Endodermal cell (in vitro differentiated cells): ENCODE measurements at regions not wholly inside any gene's neighbourhood (a gene's known extent, or its start where the extent isn't known, plus 50 kb on each side); places are given as distances from the start of the nearest gene placed in this dataset.

Experiments used
- DNase-seq: peaks from one replicate; pipeline ENCODE4 v3.0.0-alpha.2; 2017
- H3K27ac ChIP-seq: 2 replicates; pipeline ENCODE4 v1.5.1; 2013; ENCODE audit warnings: mild to moderate bottlenecking, low read depth, low read length, moderate library complexity
- H3K27me3 ChIP-seq: 2 replicates; pipeline ENCODE4 v1.6.1; 2013; ENCODE audit warnings: mild to moderate bottlenecking, low read length, moderate library complexity; ENCODE audit not compliant: insufficient read depth, control insufficient read depth, poor library complexity, severe bottlenecking
- H3K36me3 ChIP-seq: 2 replicates; pipeline ENCODE4 v1.7.0; 2013; ENCODE audit warnings: mild to moderate bottlenecking, low read length, moderate library complexity; ENCODE audit not compliant: control insufficient read depth, insufficient read depth
- H3K4me1 ChIP-seq: one replicate; pipeline ENCODE4 v1.7.0; 2013; ENCODE audit warnings: low read length; ENCODE audit not compliant: control insufficient read depth, insufficient read depth
- H3K4me3 ChIP-seq: 2 replicates; pipeline ENCODE4 v1.5.1; 2013; ENCODE audit warnings: mild to moderate bottlenecking, low read length, moderate library complexity
- H3K9ac ChIP-seq: 2 replicates; pipeline ENCODE4 v1.6.1; 2013; ENCODE audit warnings: mild to moderate bottlenecking, low read length, moderate library complexity; ENCODE audit not compliant: poor library complexity, severe bottlenecking; ENCODE audit errors: extremely low read depth
- H3K9me3 ChIP-seq: 2 replicates; pipeline ENCODE4 v1.6.1; 2013; ENCODE audit warnings: mild to moderate bottlenecking, low read length, moderate library complexity; ENCODE audit not compliant: control insufficient read depth
- H3K27ac Mint-ChIP-seq: 2 replicates; pipeline ENCODE4 v1.8.0; 2020; ENCODE audit warnings: mixed read lengths
- H3K27me3 Mint-ChIP-seq: 2 replicates; pipeline ENCODE4 v1.8.0; 2021; ENCODE audit warnings: mild to moderate bottlenecking, mixed read lengths; ENCODE audit not compliant: insufficient read depth
- H3K36me3 Mint-ChIP-seq: 2 replicates; pipeline ENCODE4 v1.8.0; 2020; ENCODE audit warnings: low read depth, mixed read lengths
- H3K4me1 Mint-ChIP-seq: 2 replicates; pipeline ENCODE4 v1.8.0; 2020; ENCODE audit warnings: mixed read lengths
- H3K4me3 Mint-ChIP-seq: 2 replicates; pipeline ENCODE4 v1.8.0; 2020; ENCODE audit warnings: mild to moderate bottlenecking, moderate library complexity, mixed read lengths
- H3K9me3 Mint-ChIP-seq: 2 replicates; pipeline ENCODE4 v1.8.0; 2020; ENCODE audit warnings: mild to moderate bottlenecking, mixed read lengths
- WGBS, 2 experiments: methylation state at CpG; one replicate each; pipeline versions ENCODE4 v1.1.5 to v1.1.7; 2013; ENCODE audit warnings: missing lambda C conversion rate in 2 of 2, mixed read lengths in 1 of 2; ENCODE audit not compliant: insufficient coverage in 1 of 2, insufficient read length in 1 of 2; 5-methylcytosine and 5-hydroxymethylcytosine counted together
- TF ChIP-seq, protein P1 (sequence below): fragments of 200-600 bp; sonication (generic); conservative IDR thresholded peaks from 2 replicates; pipeline ENCODE4 v1.5.0; 2021; ENCODE audit warnings: antibody characterized with exemption, mild to moderate bottlenecking

DNA sequence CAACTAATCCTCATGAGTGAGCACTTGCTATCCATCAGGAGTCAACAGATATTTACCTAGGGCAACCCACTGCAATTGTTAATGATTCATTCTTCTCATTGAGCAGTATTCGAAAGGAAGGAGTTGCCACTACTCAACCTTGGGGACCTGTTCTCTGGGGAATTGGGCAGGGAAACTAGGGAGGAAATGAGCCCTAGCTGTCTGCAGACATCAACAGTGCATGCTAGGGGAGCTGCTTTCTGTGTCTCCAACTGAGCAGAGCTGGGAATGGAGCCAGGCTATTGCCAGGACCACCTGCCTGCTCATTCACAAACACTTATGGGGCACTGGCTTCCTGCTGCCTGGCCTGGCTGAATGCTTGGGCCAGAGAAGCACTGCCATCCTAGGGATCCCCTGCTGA is 183.4 kb downstream of the TMEM38B start:
- peak; percentile 62 for DNase-seq
- WGBS, 2 experiments, result 88 to 96% methylated on average over 1 of the region's 1 CpG

DNA sequence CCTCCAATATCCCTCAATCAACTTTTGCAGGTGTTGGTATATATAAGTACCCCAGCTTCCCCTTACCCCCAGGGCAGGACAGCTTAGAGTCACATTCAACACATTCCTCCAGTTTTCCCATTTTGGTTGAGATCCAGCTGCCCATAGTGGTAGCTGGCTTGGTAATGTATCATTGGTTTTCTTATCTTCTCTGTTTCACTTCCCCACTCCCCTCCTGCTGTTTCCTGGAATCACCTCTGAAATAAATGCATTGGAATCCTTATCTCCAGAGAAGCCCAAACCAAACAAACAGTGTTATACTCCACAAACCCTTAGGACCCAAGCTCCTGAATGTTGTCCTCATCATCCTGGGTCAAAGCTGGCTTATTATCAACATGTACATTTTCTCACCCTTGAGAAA is 184.8 kb downstream of the TMEM38B start:
- Histone ChIP-seq H3K36me3 (no peaks in the 10 kb centered on the region), H3K9ac (no peak overlapping the region), H3K4me3 (no peak overlapping the region), H3K4me1 (peaks cover 3% of the 10 kb centered on the region), H3K27me3 (no peaks in the 10 kb centered on the region), H3K9me3 (no peaks in the 10 kb centered on the region), H3K27ac (no peak overlapping the region)
- Mint-ChIP-seq H3K4me3 (no peak overlapping the region), H3K9me3 (no peaks in the 10 kb centered on the region), H3K36me3 (no peaks in the 10 kb centered on the region), H3K27ac (no peak overlapping the region), H3K27me3 (no peaks in the 10 kb centered on the region), H3K4me1 (peaks cover 27% of the 10 kb centered on the region)
- no peak for DNase-seq
- TF ChIP-seq, protein P1, sequence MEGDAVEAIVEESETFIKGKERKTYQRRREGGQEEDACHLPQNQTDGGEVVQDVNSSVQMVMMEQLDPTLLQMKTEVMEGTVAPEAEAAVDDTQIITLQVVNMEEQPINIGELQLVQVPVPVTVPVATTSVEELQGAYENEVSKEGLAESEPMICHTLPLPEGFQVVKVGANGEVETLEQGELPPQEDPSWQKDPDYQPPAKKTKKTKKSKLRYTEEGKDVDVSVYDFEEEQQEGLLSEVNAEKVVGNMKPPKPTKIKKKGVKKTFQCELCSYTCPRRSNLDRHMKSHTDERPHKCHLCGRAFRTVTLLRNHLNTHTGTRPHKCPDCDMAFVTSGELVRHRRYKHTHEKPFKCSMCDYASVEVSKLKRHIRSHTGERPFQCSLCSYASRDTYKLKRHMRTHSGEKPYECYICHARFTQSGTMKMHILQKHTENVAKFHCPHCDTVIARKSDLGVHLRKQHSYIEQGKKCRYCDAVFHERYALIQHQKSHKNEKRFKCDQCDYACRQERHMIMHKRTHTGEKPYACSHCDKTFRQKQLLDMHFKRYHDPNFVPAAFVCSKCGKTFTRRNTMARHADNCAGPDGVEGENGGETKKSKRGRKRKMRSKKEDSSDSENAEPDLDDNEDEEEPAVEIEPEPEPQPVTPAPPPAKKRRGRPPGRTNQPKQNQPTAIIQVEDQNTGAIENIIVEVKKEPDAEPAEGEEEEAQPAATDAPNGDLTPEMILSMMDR, result no peak

More for the DNA sequence above, 183.4 kb downstream of the TMEM38B start:
- Mint-ChIP-seq H3K27ac (no peak overlapping the region), H3K9me3 (no peaks in the 10 kb centered on the region), H3K36me3 (no peaks in the 10 kb centered on the region), H3K27me3 (no peaks in the 10 kb centered on the region), H3K4me1 (peaks cover 27% of the 10 kb centered on the region), H3K4me3 (no peak overlapping the region)
- H3K9ac ChIP-seq, result no peak overlapping the region
- no peak overlapping the region for H3K27ac ChIP-seq
- H3K4me1 ChIP-seq, result peaks cover 3% of the 10 kb centered on the region
- TF ChIP-seq, protein P1, result peak; percentile 14
- H3K9me3 ChIP-seq, result no peaks in the 10 kb centered on the region
- H3K27me3 ChIP-seq, result no peaks in the 10 kb centered on the region
- no peak overlapping the region for H3K4me3 ChIP-seq
- no peaks in the 10 kb centered on the region for H3K36me3 ChIP-seq

DNA sequence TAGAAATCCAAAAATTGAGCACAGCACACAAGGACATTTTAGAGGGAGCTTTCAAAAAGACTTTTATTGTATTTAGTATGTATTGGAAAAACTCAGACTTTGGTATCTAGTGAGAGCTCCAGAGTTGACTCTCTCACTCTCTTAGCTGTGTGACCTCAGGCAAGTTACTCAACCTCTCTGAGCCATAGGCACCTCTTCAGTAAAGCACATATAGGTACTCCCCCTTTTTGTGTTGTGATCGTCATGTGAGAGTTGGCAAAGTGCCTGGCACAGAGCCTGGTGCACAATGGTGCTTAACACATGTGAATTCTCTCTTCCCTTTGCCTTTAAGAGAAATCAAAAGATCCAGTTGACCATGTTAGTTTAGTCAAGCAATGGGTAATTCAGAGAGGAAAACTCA is 186.2 kb downstream of the TMEM38B start:
- no peak for DNase-seq
- TF ChIP-seq, protein P1, result no peak
- no peaks in the 10 kb centered on the region for H3K36me3 Mint-ChIP-seq
- WGBS, 2 experiments, result 83 to 92% methylated on average over 1 of the region's 1 CpG
- H3K27ac Mint-ChIP-seq, result no peak overlapping the region
- H3K9me3 Mint-ChIP-seq, result no peaks in the 10 kb centered on the region
- H3K4me3 Mint-ChIP-seq, result no peak overlapping the region
- H3K4me1 Mint-ChIP-seq, result peaks cover 28% of the 10 kb centered on the region
- Histone ChIP-seq H3K9me3 (no peaks in the 10 kb centered on the region), H3K4me1 (peaks cover 3% of the 10 kb centered on the region), H3K36me3 (no peaks in the 10 kb centered on the region), H3K27me3 (no peaks in the 10 kb centered on the region), H3K9ac (no peak overlapping the region), H3K4me3 (no peak overlapping the region), H3K27ac (no peak overlapping the region)
- H3K27me3 Mint-ChIP-seq, result no peaks in the 10 kb centered on the region
